IPS-NIHi7 (cell line): ENCODE measurements at regions not wholly inside any gene's neighbourhood (a gene's known extent, or its start where the extent isn't known, plus 50 kb on each side); places are given as distances from the start of the nearest gene placed in this dataset.

Experiments used
- DNase-seq: peaks from one replicate; pipeline ENCODE4 v3.0.0; 2012; ENCODE audit warnings: mixed read lengths; ENCODE audit errors: extremely low spot score

DNA sequence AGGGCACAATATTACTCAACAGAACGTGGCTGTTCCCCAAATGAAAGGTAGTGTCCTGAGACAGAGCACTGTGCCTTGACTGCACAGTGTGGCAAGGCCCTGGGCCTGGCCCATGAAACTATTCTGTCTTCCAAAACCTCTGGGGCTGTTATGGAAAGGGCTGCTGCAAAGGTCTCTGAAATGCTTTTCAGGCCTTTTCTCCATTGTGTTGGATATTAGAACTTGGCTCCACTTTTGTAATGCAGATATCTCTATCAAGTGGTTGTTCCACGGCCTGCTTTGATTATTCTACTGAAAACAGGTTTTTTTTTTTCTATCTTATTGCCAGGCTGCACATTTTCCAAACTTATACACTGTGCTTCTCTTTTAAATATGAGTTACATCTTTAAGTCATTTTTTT, 777.5 kb upstream of the TYRP1 start:
- peak; percentile 16 for DNase-seq

DNA sequence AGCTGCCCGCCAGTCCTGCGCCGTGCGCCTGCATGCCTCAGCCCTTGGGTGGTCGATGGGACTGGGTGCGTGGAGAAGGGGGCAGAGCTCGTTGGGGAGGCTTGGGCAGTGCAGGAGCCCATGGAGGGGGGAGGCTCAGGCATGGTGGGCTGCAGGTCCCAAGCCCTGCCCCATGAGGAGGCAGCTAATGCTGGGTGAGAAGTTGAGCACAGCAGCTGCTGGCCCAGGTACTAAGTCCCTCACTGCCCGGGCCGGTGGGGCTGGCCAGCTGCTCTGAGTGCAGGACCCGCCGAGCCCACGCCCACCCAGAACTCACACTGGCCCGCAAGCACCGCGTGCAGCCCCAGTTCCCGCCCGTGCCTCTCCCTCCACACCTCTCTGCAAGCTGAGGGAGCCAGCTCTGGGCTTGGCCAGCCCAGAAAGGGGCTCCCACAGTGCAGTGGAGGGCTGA, 764.3 kb upstream of the TYRP1 start:
- DNase-seq: no peak

DNA sequence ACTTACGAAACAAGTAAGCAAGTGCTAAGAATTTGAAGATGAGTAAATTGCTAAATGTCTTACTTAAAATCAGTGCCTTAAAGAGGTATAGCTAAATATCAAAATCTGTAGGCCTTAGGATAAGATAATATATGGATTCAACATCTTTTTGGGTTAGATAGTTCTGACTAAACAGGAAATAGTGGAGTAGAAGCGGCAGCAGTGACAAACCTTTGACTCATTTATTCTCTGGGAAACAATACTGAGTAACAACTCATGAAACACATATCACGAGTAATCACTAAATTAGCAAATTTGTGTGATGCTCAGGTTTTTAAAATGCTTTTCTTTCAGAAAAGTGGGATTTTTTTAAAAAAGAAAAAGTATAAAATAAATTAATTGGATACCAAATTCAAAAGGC, 762.1 kb upstream of the TYRP1 start:
- DNase-seq: no peak

GRCh38 chr9:11931751-11932150, 761.4 kb upstream of the TYRP1 start:
- DNase-seq: no peak

GRCh38 chr9:11933926-11934325, 759.3 kb upstream of the TYRP1 start:
- DNase-seq: no peak

DNA sequence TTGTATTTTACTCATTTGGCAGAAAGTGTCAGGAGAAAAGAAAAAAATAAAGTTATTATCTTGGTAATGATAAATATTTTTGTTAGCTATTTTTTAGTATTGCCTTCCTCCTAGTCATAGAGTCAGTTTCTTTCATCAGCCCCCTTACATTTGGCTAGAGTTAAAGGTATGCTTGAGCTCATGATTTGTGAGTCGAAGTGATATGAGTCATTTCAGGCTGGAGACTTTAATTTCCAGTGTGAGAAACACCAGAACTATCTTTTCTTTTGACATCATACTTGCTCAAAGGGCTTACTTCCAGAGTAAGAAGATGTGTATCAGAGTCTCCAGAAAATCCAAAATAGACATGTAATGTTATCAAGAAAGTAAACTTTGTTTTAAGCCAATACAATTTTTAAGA, 746.7 kb upstream of the TYRP1 start:
- no peak for DNase-seq

DNA sequence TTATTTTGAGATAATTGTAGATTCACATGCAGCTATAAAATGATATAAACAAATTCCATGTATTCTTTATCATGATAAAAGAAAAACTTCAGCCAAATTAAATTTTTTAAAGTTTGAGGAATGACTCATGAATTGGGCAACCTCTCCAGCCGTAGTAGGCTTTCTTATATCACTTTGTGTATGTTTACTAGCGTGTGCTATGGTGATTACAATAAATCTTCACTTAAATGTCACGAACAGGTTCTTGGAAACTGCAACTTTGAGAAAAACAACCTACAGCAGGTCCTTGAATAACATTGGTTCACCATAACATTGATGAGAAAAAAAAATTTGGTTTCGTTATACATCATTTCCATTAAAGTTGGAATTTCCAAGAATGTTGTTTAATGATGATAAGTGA, 730.9 kb upstream of the TYRP1 start:
- no peak for DNase-seq

- no peak for DNase-seq
Measured at GRCh38 chr9:11966786-11967185, 726.4 kb upstream of the TYRP1 start.

DNA sequence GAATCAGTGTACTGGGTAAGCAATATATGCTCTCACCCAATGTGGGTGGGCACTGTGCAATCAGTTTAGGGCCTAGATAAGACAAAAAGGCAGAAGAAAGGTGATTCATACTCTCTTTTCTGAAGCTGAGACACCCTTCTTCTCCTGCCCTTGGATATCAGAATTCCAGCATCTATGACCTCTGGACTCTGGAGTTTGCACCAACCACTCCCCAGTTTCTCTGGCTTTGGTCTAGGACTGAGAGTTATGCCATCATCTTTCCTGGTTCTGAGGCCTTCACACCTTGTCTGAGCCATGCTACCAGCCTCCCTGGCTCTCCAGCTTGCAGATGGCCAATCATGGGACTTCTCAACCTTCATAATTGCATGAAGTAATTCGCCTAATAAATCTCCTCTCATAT, 724.6 kb upstream of the TYRP1 start:
- DNase-seq: no peak

GRCh38 chr9:11973011-11973410, 720.2 kb upstream of the TYRP1 start:
- no peak for DNase-seq

DNA sequence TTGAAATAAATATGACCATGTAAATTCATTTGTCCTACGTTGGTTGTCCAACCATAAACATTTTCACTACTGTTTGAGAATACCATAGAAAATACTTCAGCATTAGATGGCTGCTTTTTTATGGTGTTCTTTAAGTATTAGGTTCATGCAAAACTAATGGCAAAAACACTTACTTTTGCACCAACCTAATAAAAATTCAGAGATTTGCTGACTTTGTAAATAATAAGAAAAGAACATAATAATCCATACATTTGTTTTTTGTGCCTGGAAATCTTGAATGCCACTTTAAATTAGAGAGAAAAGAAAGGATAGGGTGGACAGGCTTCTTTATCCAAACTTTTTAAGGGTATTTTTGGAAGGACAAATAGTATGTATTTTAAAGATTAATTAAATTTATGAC, 719.7 kb upstream of the TYRP1 start:
- DNase-seq: no peak

DNA sequence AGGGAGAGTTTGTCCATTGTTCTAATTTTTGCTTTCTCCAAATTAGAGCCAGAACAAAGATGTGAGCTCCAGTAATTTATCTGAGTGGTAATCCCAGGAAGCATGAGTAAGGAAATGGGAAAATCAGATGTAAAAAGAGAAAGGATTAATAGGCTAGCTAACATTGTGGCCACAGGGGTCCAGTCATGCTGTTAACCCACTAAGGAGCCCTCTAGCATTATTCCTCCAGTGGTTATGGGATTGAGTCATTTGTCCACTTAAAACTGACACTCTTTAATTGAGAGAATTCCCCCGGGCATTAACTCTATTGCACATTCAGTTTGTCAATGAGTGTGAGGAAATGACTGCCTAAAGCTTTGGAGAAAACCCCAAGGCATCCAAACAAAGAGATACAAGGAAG, 700.3 kb upstream of the TYRP1 start:
- DNase-seq: no peak

- DNase-seq: no peak
Measured at GRCh38 chr9:12014488-12014887, 678.7 kb upstream of the TYRP1 start.

DNA sequence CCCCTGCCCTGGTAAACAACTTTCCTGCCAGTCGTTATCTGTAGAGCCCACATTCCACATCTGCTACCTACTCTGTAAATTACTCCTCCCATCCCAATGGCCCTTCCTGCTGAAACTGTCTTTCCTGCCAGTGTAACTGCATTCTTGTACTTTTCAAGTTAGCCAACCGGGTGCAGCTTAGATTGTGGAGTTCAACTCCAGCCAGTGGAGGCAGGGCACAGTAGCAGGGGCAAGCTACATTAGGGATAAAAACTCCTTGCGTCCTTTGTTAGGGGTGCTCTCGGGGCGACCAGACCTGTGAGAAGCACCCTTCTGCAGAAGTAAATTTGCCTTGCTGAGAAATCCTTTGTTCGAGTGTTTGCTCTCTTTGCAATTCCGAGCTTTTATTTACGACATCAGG, 639.0 kb upstream of the TYRP1 start:
- no peak for DNase-seq

DNA sequence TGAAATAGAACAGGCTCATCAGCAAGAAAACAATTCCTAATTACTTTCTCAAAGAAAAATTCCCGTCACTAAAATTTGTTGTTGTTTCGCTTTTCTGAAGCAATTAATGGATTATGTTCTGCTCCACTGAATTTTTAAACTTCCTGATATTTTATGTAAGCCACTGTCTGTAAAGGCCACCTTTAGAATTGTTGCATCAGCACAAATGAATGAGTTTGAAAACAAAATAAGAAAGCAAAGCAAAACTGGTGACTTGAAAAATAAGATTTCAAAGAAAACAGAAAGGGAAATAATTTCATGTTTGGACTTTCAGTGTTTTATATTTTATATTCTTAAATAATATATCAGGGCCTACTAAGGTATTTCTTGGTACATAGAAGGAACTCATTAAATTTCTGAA, 636.3 kb upstream of the TYRP1 start:
- DNase-seq: no peak

DNA sequence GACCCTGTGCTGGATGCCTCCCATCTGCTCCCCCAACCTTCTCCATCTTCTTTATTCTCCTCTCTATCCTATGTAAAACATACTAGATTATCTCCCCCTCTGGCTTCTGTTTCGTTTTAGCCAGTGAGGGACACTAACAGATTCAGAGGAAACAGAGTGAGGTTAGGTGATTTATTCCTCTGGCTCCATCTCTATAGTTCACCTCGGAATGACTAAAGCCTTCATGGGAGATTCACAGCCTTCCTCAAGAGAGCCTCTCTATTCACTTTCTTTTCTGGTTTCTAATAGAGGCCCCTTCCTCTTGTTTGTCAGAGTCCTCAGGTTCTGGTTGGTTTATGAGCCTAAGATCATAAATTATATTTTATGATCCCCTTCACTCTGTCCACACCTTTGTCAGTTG, 633.1 kb upstream of the TYRP1 start:
- no peak for DNase-seq

DNA sequence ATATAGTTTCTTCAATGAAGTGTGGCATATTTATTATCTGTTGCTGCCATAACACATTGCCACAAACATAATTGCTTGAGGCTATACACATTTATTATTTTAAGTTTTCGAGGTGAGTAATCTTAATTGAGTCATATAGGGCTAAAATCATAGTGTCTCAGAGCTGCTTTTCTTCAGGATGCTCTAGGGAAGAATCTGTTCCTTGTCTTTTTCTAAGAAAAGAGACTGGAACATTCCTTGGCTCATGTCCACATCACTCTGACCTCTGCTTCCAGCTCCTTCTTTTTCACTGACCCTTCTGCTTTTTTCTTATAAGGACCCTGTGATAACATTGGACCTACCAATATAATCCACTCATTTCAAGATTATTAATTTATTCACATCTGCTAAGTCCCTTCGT, 632.4 kb upstream of the TYRP1 start:
- DNase-seq: no peak

- DNase-seq: no peak
Measured at GRCh38 chr9:12065050-12065449, 628.1 kb upstream of the TYRP1 start.

DNA sequence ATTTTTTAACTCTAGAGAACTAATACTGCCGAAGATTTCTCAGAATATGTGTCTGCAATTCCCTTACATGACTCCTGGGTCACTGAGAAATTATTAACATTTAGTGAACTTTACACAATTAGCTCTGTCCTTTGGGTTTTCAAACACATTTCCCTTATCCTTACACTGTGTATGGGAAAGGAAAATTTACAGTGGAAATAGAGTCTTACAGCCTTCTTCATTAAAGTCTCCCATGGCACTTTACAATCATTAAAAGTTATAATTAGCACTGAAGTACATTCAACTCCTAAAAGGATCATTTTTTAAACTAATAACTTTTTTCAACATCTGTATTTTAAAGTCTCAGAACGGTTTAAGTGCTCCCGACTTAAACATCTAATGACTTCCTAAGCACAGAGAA, 627.5 kb upstream of the TYRP1 start:
- DNase-seq: no peak

GRCh38 chr9:12066455-12067035, 626.6 kb upstream of the TYRP1 start:
- no peak for DNase-seq

DNA sequence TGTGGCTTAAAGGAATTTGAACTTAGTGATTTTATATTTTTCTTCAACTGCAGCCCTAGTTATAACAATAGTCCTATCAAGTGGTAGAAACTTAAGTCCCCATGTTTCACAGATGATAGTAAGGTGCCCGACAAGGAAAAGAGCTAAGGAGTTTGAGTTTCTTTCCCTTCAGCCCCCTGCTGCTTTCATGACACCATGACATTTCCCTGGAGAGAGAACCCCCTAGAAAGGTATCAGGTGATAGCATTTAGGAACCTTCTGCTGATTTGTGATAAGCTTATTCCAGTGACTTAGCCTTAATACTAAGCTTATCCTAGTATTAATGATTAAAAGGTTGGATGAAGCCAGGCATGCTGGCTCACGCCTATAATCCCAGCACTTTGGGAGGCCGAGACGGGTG, 623.8 kb upstream of the TYRP1 start:
- no peak for DNase-seq

GRCh38 chr9:12085399-12085798, 607.8 kb upstream of the TYRP1 start:
- DNase-seq: no peak

DNA sequence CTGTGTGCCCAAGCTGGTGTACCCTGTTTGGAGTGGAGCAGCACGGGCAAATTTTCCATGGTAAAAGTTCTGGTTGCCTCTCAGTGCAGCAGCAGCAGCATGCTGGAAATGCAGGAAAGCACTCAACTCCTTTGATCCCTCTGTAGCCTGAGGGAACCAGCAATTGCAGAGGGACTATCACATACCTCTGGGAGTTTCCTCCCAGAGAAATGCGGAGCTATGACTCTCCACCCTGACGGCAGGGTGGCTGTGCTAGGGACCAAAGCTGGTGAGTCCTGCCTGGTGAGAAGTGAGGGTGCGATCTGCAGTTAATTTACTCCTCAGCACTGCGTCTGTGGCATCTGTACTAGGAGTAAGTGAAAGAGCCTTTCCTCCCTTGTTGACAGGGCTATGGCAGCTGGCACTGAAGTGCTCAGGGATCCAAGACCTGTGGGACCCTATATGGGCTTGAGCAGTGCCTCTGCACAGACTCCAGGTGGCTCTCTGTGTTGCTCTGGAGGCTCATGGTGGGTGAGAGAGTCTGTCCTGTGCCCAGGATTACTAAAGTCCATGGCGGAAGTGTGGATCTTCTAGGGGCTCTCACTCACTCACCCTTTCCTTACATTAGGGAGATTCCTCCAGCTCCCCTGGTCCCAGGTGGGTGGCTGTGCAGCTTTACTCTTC, 601.2 kb upstream of the TYRP1 start:
- peak; percentile 38 for DNase-seq

- no peak for DNase-seq
Measured at GRCh38 chr9:12094046-12094445, 599.1 kb upstream of the TYRP1 start.
